ENCODE measurements at regions not wholly inside any gene's neighbourhood (a gene's known extent, or its start where the extent isn't known, plus 50 kb on each side); places are given as distances from the start of the nearest gene placed in this dataset.

- TF ChIP-seq PATZ1 (CRISPR knock-in tag; IDR thresholded peaks at IDR 0.05; ENCODE audit: borderline replicate concordance) = no peak
- TF ChIP-seq RARB (CRISPR knock-in tag; IDR thresholded peaks at IDR 0.05) = no peak
Measured at GRCh38 chr11:134941326-134941725, 529.3 kb upstream of the B3GAT1 start.
